SK-N-SH (cell line): ENCODE measurements at regions not wholly inside any gene's neighbourhood (a gene's known extent, or its start where the extent isn't known, plus 50 kb on each side); places are given as distances from the start of the nearest gene placed in this dataset.

Source experiments
- CTCF ChIA-PET: fragments of 300-600, 350-600 bp; formaldehyde crosslinking; extraction: SDS; loops from one replicate; lab custom pipeline; 2021; lab: Yijun Ruan, JAX
- POLR2A ChIA-PET: fragments of 350-600 bp; sonication (Branson Sonifier 250); formaldehyde crosslinking; extraction: SDS; loops from one replicate; lab custom pipeline; 2020; ENCODE audit warnings: antibody characterized with exemption, inconsistent platforms; lab: Yijun Ruan, JAX
- DNase-seq: peaks from one replicate; pipeline ENCODE4 v3.0.0; 2012
- H2AFZ ChIP-seq: fragments of 200-600 bp; sonication (generic); 2 replicates; pipeline ENCODE4 v1.8.1; 2016; ENCODE audit warnings: antibody characterized with exemption, mild to moderate bottlenecking, low read depth
- H3F3A ChIP-seq: fragments of 200-600 bp; sonication (generic); replicated peaks from 2 replicates; pipeline ENCODE3; 2016; ENCODE audit warnings: antibody characterized with exemption, mild to moderate bottlenecking; ENCODE audit not compliant: insufficient read depth
- H3K27ac ChIP-seq, 2 experiments: fragments of 200-500 bp in 1 of 2; fragments of 200-600 bp in 1 of 2; sonication (Bioruptor generic) in 1 of 2; sonication (generic), shearing (Covaris generic) in 1 of 2; 2 replicates each; pipeline versions ENCODE4 v1.5.1 to v1.6.1; 2014 to 2016; ENCODE audit warnings: low read depth in 2 of 2, inconsistent platforms in 1 of 2, low read length in 1 of 2, mild to moderate bottlenecking in 1 of 2, mixed read lengths in 1 of 2
- H3K27me3 ChIP-seq: fragments of 200-600 bp; sonication (generic), shearing (Covaris generic); 2 replicates; pipeline ENCODE4 v1.6.1; 2016; ENCODE audit warnings: mixed run types; ENCODE audit not compliant: insufficient read depth
- H3K36me3 ChIP-seq, 2 experiments: fragments of 200-500 bp in 1 of 2; fragments of 200-600 bp in 1 of 2; sonication (Bioruptor generic) in 1 of 2; sonication (generic) in 1 of 2; replicated peaks in 1 of 2; 2 replicates each; pipeline versions ENCODE3 to v1.5.1; 2014 to 2016; ENCODE audit warnings: low read length in 1 of 2, mild to moderate bottlenecking in 1 of 2; ENCODE audit not compliant: insufficient read depth in 2 of 2, control insufficient read depth in 1 of 2
- H3K4me1 ChIP-seq, 2 experiments: fragments of 200-500 bp in 1 of 2; fragments of 200-600 bp in 1 of 2; sonication (Bioruptor generic) in 1 of 2; sonication (generic), shearing (Covaris generic) in 1 of 2; 2 replicates each; pipeline versions ENCODE4 v1.5.1 to v1.6.1; 2014 to 2016; ENCODE audit warnings: low read depth in 1 of 2, low read length in 1 of 2, mixed run types in 1 of 2; ENCODE audit not compliant: insufficient read depth in 2 of 2, control insufficient read depth in 1 of 2
- H3K4me2 ChIP-seq: fragments of 200-600 bp; sonication (generic), shearing (Covaris generic); 2 replicates; pipeline ENCODE4 v1.6.1; 2017; ENCODE audit warnings: mixed run types
- H3K4me3 ChIP-seq, 2 experiments: fragments of 200-500 bp in 1 of 2; fragments of 200-600 bp in 1 of 2; sonication (Bioruptor generic) in 1 of 2; sonication (generic), shearing (Covaris generic) in 1 of 2; 2 replicates each; pipeline versions ENCODE4 v1.5.1 to v1.8.1; 2014 to 2016; ENCODE audit warnings: low read depth in 2 of 2, inconsistent platforms in 1 of 2, low read length in 1 of 2, mild to moderate bottlenecking in 1 of 2, mixed read lengths in 1 of 2, moderate library complexity in 1 of 2
- H3K79me2 ChIP-seq: fragments of 200-600 bp; sonication (generic); 2 replicates; pipeline ENCODE4 v1.8.1; 2017; ENCODE audit warnings: mild to moderate bottlenecking; ENCODE audit not compliant: insufficient read depth
- H3K9ac ChIP-seq: fragments of 200-600 bp; sonication (generic); 2 replicates; pipeline ENCODE4 v1.6.1; 2017; ENCODE audit warnings: mixed run types
- H3K9me2 ChIP-seq: fragments of 200-600 bp; sonication (generic); 2 replicates; pipeline ENCODE4 v1.6.1; 2017; ENCODE audit warnings: mixed run types
- H3K9me3 ChIP-seq: fragments of 200-600 bp; sonication (generic); 2 replicates; pipeline ENCODE4 v1.6.1; 2017; ENCODE audit warnings: mixed run types, mild to moderate bottlenecking, moderate library complexity
- H4K20me1 ChIP-seq: fragments of 200-600 bp; sonication (generic); 2 replicates; pipeline ENCODE4 v1.6.1; 2017; ENCODE audit warnings: mild to moderate bottlenecking, mixed run types; ENCODE audit not compliant: insufficient read depth
- EZH2phosphoT487 ChIP-seq: fragments of 200-600 bp; sonication (generic); IDR thresholded peaks from 2 replicates; pipeline ENCODE4 v1.6.1; 2017; ENCODE audit warnings: low read depth, mixed run types, mild to moderate bottlenecking, antibody characterized with exemption, moderate library complexity, borderline replicate concordance
- FOXM1 ChIP-seq: IDR thresholded peaks from 2 replicates; pipeline ENCODE4 v1.4.0; 2012; ENCODE audit warnings: low read depth, mild to moderate bottlenecking
- GABPA ChIP-seq: IDR thresholded peaks from 2 replicates; pipeline ENCODE4 v1.4.0; 2012; ENCODE audit warnings: low read depth, mild to moderate bottlenecking
- GATA2 ChIP-seq: sonication (generic); formaldehyde crosslinking; IDR thresholded peaks from 2 replicates; pipeline ENCODE4 v1.5.0; 2020; ENCODE audit warnings: mild to moderate bottlenecking, missing genetic modification reagents
- MEF2A ChIP-seq: IDR thresholded peaks from 2 replicates; pipeline ENCODE4 v1.4.0; 2012; ENCODE audit warnings: low read depth, borderline replicate concordance
- MXI1 ChIP-seq: IDR thresholded peaks from 2 replicates; pipeline ENCODE4 v1.6.1; 2012; ENCODE audit warnings: mild to moderate bottlenecking, low read depth, low read length, improper control_type of control experiment
- RCOR1 ChIP-seq: fragments of 150-350 bp; IDR thresholded peaks from 2 replicates; pipeline ENCODE4 v1.6.1; 2017; ENCODE audit warnings: antibody characterized with exemption, low read length
- RXRA ChIP-seq: IDR thresholded peaks from 2 replicates; pipeline ENCODE4 v1.4.0; 2012; ENCODE audit warnings: low read depth, mild to moderate bottlenecking, borderline replicate concordance
- SIN3A ChIP-seq: IDR thresholded peaks from 2 replicates; pipeline ENCODE4 v1.6.1; 2012; ENCODE audit warnings: low read depth, mild to moderate bottlenecking, low read length, moderate library complexity, borderline replicate concordance
- TCF12 ChIP-seq: IDR thresholded peaks from 2 replicates; pipeline ENCODE4 v1.4.0; 2012
- YY1 ChIP-seq: IDR thresholded peaks from 2 replicates; pipeline ENCODE4 v1.4.0; 2012; ENCODE audit warnings: low read depth, mild to moderate bottlenecking
- whole genome bisulfite sequencing: methylation state at CpG from one replicate; pipeline ENCODE4 v1.1.6; 2017; ENCODE audit warnings: low lambda C conversion rate; 5-methylcytosine and 5-hydroxymethylcytosine counted together
- TF ChIP-seq, protein P1 (sequence below): fragments of 150-350 bp; IDR thresholded peaks from 2 replicates; pipeline ENCODE4 v1.6.1; 2016; ENCODE audit warnings: mild to moderate bottlenecking, low read depth, low read length
- TF ChIP-seq, protein P2 (sequence below): IDR thresholded peaks from 2 replicates; pipeline ENCODE4 v1.4.0; 2012; ENCODE audit warnings: low read depth, borderline replicate concordance
- TF ChIP-seq, protein P3 (sequence below): fragments of 150-350 bp; IDR thresholded peaks from 2 replicates; pipeline ENCODE4 v1.6.1; 2017; ENCODE audit warnings: antibody characterized with exemption, low read length, low read depth, borderline replicate concordance
- TF ChIP-seq, protein P4 (sequence below): fragments of 200-600 bp; sonication (generic); IDR thresholded peaks from 2 replicates; pipeline ENCODE4 v1.6.1; 2017; ENCODE audit warnings: antibody characterized with exemption, mild to moderate bottlenecking, moderate library complexity
- TF ChIP-seq, protein P5 (sequence below): IDR thresholded peaks from 2 replicates; pipeline ENCODE4; 2012

DNA sequence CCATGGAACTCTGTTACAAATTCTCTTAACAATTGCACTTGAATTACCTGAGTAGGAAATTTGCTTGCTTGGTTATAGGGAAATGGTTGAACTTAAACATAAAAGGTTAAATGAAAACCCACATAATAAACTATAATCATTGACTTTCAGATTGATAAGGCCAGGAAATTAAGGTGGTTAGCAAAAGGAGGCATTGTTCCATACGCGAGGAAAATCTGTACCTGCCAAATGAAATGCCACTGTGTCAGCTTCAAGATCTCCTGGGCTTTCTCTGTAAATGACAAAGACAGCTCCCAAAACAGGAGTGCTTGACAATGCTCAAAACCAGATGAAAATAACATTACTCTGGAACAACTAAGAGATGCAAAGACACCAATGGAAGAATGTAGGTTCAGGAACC is 125.5 kb upstream of the KLF3 start:
- CTCF ChIA-PET: no interaction called here
- H3K27me3 ChIP-seq: no peaks in the 10 kb centered on the region; the same call in 1 of the 2 replicates
- H3K4me1 ChIP-seq: no peaks in the 10 kb centered on the region
- WGBS: 84% methylated on average over 2 of the region's 2 CpGs
- no peaks in the 10 kb centered on the region for H3K79me2 ChIP-seq
- no peak overlapping the region for H3K9ac ChIP-seq
- no peaks in the 10 kb centered on the region for H3F3A ChIP-seq
- no peak overlapping the region for H3K4me3 ChIP-seq
- no peaks in the 10 kb centered on the region for H4K20me1 ChIP-seq
- H3K9me3 ChIP-seq: no peaks in the 10 kb centered on the region
- no peak overlapping the region for H3K4me2 ChIP-seq
- no peak overlapping the region for H2AFZ ChIP-seq
- POLR2A ChIA-PET: no interaction called here
- H3K27ac ChIP-seq: no peak overlapping the region
- no peaks in the 10 kb centered on the region for H3K36me3 ChIP-seq
- TF ChIP-seq YY1 (no peak), TCF12 (no peak), RXRA (no peak)
- TF ChIP-seq, protein P1, sequence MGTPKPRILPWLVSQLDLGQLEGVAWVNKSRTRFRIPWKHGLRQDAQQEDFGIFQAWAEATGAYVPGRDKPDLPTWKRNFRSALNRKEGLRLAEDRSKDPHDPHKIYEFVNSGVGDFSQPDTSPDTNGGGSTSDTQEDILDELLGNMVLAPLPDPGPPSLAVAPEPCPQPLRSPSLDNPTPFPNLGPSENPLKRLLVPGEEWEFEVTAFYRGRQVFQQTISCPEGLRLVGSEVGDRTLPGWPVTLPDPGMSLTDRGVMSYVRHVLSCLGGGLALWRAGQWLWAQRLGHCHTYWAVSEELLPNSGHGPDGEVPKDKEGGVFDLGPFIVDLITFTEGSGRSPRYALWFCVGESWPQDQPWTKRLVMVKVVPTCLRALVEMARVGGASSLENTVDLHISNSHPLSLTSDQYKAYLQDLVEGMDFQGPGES: no peak
- TF ChIP-seq, protein P2, sequence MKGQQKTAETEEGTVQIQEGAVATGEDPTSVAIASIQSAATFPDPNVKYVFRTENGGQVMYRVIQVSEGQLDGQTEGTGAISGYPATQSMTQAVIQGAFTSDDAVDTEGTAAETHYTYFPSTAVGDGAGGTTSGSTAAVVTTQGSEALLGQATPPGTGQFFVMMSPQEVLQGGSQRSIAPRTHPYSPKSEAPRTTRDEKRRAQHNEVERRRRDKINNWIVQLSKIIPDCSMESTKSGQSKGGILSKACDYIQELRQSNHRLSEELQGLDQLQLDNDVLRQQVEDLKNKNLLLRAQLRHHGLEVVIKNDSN: no peak
- TF ChIP-seq, protein P3, sequence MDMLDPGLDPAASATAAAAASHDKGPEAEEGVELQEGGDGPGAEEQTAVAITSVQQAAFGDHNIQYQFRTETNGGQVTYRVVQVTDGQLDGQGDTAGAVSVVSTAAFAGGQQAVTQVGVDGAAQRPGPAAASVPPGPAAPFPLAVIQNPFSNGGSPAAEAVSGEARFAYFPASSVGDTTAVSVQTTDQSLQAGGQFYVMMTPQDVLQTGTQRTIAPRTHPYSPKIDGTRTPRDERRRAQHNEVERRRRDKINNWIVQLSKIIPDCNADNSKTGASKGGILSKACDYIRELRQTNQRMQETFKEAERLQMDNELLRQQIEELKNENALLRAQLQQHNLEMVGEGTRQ: no peak
- TF ChIP-seq, protein P4, sequence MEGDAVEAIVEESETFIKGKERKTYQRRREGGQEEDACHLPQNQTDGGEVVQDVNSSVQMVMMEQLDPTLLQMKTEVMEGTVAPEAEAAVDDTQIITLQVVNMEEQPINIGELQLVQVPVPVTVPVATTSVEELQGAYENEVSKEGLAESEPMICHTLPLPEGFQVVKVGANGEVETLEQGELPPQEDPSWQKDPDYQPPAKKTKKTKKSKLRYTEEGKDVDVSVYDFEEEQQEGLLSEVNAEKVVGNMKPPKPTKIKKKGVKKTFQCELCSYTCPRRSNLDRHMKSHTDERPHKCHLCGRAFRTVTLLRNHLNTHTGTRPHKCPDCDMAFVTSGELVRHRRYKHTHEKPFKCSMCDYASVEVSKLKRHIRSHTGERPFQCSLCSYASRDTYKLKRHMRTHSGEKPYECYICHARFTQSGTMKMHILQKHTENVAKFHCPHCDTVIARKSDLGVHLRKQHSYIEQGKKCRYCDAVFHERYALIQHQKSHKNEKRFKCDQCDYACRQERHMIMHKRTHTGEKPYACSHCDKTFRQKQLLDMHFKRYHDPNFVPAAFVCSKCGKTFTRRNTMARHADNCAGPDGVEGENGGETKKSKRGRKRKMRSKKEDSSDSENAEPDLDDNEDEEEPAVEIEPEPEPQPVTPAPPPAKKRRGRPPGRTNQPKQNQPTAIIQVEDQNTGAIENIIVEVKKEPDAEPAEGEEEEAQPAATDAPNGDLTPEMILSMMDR: no peak
- H3K9me2 ChIP-seq: no peaks in the 10 kb centered on the region
- DNase-seq: no peak

DNA sequence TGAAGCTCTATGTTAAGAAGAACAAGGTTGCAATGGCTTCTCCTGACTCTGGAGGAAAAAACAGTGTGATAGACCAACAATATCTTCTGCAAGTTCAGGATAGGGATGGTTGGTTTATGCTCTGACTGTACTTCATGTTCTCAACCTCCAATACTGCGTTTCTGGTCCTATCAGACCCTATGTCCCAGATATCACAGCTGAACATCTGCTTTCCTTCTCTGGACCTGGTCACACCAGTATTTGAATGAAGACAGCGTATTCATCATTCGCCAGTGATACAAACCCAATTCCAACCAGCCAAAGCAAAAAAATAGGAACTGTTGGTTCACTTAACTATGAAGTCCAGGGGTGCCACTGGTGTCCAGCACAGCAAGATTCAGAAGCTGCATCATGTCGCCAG is 124.5 kb upstream of the KLF3 start:
- TF ChIP-seq TCF12: no peak
- no peak for TF ChIP-seq FOXM1
- no peak for TF ChIP-seq MEF2A
- TF ChIP-seq GABPA: no peak
- TF ChIP-seq GATA2 (CRISPR knock-in tag): no peak
- TF ChIP-seq, protein P3: no peak
- TF ChIP-seq MXI1: no peak
- TF ChIP-seq, protein P5, sequence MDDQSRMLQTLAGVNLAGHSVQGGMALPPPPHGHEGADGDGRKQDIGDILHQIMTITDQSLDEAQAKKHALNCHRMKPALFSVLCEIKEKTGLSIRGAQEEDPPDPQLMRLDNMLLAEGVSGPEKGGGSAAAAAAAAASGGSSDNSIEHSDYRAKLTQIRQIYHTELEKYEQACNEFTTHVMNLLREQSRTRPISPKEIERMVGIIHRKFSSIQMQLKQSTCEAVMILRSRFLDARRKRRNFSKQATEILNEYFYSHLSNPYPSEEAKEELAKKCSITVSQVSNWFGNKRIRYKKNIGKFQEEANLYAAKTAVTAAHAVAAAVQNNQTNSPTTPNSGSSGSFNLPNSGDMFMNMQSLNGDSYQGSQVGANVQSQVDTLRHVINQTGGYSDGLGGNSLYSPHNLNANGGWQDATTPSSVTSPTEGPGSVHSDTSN: no peak
- TF ChIP-seq RCOR1: no peak
- no peak for TF ChIP-seq EZH2phosphoT487
- no peak for TF ChIP-seq SIN3A
- CTCF ChIA-PET: no interaction called here
- Histone ChIP-seq H4K20me1 (no peaks in the 10 kb centered on the region), H2AFZ (no peak overlapping the region), H3K9ac (no peak overlapping the region), H3K4me2 (no peak overlapping the region), H3K9me2 (no peaks in the 10 kb centered on the region), H3K4me1 (no peaks in the 10 kb centered on the region), H3K4me3 (no peak overlapping the region), H3K27me3 (no peaks in the 10 kb centered on the region), H3K79me2 (no peaks in the 10 kb centered on the region), H3K9me3 (no peaks in the 10 kb centered on the region), H3K36me3 (no peaks in the 10 kb centered on the region), H3F3A (no peaks in the 10 kb centered on the region), H3K27ac (no peak overlapping the region)
- POLR2A ChIA-PET: no interaction called here
- no peak for DNase-seq
- WGBS: 66% methylated on average over 4 of the region's 4 CpGs
